ENCODE measurements at regions not wholly inside any gene's neighbourhood (a gene's known extent, or its start where the extent isn't known, plus 50 kb on each side); places are given as distances from the start of the nearest gene placed in this dataset.

DNA sequence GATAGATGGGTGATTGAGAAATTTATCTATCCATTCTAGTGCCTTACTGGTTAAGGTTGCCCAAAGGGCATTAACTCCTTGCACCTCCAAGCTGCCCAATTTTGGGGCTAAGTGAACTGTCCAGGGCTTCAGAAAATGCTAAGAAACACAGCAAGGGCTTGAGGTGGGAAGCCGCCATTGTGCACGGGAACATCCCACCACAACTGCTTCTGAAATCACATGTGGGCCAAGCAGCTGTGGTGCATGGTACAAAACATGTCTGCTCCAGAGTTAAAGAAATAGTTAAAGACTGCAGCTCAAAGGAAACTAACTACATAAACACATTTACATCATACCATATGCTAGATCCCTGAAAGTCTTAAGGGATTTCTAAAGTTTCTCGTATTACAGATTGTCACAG is 144.3 kb upstream of the NDST3 start (continued):
- TF ChIP-seq, protein P1, sequence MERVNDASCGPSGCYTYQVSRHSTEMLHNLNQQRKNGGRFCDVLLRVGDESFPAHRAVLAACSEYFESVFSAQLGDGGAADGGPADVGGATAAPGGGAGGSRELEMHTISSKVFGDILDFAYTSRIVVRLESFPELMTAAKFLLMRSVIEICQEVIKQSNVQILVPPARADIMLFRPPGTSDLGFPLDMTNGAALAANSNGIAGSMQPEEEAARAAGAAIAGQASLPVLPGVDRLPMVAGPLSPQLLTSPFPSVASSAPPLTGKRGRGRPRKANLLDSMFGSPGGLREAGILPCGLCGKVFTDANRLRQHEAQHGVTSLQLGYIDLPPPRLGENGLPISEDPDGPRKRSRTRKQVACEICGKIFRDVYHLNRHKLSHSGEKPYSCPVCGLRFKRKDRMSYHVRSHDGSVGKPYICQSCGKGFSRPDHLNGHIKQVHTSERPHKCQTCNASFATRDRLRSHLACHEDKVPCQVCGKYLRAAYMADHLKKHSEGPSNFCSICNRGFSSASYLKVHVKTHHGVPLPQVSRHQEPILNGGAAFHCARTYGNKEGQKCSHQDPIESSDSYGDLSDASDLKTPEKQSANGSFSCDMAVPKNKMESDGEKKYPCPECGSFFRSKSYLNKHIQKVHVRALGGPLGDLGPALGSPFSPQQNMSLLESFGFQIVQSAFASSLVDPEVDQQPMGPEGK (CRISPR knock-in tag; IDR thresholded peaks at IDR 0.05; ENCODE audit: borderline replicate concordance) = no peak

DNA sequence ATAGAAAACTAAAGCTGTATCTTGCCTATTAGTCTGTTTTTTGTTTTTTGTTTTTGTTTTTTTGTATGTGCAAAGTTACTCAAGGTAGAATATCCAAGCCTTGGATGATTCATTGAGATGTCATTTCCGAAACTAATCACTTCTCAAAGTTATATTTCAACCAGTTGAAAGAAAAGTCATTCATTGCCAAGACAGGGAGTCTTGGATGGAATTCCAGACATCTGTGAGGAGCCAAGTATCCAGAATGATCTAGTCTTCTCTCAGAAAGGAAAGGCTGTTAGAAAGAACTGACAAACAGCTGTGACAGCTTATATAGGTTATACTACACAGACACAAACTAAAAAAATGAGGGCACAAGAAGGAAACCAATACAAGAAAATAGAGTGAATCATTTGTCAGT is 141.1 kb upstream of the NDST3 start:
- TF ChIP-seq RARB (CRISPR knock-in tag; IDR thresholded peaks at IDR 0.05) (no peak), TOX (CRISPR knock-in tag; IDR thresholded peaks at IDR 0.05; ENCODE audit: borderline replicate concordance) (peak; percentile 41; the same call in 1 of the 2 replicates)
- peak; percentile 54; the same call in 2 of the 3 replicates for ATAC-seq

DNA sequence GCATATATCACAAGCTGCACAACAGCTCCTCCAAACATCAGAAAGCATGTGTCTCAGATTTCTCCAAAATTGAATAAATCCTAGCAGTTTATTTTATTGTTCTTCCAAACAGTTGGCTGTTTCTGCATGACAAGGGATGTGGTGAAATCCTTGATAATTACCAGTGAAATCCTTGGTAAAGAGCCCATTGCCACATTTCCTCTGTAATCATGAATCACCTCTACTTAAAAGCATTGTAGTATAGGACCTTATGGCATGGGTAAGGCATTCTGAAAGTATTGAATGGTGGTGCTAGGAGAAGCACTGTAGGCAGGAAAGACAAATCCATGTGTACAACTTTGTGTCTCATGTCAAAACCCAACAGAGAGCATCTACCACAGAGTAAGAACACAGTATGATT is 135.8 kb upstream of the NDST3 start:
- ATAC-seq = no peak
- TF ChIP-seq ZFP3 (CRISPR knock-in tag; IDR thresholded peaks at IDR 0.05) = no peak
- TF ChIP-seq CSDC2 (CRISPR knock-in tag; IDR thresholded peaks at IDR 0.05) = no peak
- TF ChIP-seq, protein P2, sequence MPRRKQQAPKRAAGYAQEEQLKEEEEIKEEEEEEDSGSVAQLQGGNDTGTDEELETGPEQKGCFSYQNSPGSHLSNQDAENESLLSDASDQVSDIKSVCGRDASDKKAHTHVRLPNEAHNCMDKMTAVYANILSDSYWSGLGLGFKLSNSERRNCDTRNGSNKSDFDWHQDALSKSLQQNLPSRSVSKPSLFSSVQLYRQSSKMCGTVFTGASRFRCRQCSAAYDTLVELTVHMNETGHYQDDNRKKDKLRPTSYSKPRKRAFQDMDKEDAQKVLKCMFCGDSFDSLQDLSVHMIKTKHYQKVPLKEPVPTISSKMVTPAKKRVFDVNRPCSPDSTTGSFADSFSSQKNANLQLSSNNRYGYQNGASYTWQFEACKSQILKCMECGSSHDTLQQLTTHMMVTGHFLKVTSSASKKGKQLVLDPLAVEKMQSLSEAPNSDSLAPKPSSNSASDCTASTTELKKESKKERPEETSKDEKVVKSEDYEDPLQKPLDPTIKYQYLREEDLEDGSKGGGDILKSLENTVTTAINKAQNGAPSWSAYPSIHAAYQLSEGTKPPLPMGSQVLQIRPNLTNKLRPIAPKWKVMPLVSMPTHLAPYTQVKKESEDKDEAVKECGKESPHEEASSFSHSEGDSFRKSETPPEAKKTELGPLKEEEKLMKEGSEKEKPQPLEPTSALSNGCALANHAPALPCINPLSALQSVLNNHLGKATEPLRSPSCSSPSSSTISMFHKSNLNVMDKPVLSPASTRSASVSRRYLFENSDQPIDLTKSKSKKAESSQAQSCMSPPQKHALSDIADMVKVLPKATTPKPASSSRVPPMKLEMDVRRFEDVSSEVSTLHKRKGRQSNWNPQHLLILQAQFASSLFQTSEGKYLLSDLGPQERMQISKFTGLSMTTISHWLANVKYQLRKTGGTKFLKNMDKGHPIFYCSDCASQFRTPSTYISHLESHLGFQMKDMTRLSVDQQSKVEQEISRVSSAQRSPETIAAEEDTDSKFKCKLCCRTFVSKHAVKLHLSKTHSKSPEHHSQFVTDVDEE (CRISPR knock-in tag; IDR thresholded peaks at IDR 0.05) = no peak
- TF ChIP-seq ZNF70 (CRISPR knock-in tag; IDR thresholded peaks at IDR 0.05) = no peak
- no peak for TF ChIP-seq PPARA (CRISPR knock-in tag; IDR thresholded peaks at IDR 0.05; ENCODE audit: borderline replicate concordance)
- no peak for TF ChIP-seq ESRRG (CRISPR knock-in tag; IDR thresholded peaks at IDR 0.05)
- TF ChIP-seq, protein P1 (CRISPR knock-in tag; IDR thresholded peaks at IDR 0.05; ENCODE audit: borderline replicate concordance) = no peak
- TF ChIP-seq ISL1 (CRISPR knock-in tag; IDR thresholded peaks at IDR 0.05) = no peak
- no peak for TF ChIP-seq TOX (CRISPR knock-in tag; IDR thresholded peaks at IDR 0.05; ENCODE audit: borderline replicate concordance)
- no peak for TF ChIP-seq ARNTL (CRISPR knock-in tag; IDR thresholded peaks at IDR 0.05; ENCODE audit: borderline replicate concordance, low read depth)

DNA sequence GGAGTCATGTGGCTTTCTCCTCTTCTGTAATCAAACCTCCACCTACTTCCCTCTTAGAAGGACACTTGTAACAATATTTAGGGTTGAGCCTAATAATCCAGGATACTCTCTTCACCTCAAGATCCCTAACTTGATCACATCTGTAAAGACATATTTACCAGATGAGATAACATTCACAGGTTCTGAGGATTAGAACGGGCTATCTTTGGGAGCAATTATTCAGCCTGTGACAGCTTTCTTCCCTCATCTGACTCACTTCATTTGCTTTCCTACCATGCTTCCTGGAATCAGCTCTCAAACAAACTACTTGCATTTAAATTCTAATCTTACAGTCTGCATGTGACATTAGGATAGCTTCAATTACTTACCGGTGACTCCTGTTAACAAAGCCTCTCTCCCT is 133.5 kb upstream of the NDST3 start:
- ATAC-seq = no peak; the same call in 2 of the 3 replicates
- TF ChIP-seq ISL1 (CRISPR knock-in tag; IDR thresholded peaks at IDR 0.05) (no peak), ZFP30 (CRISPR knock-in tag; IDR thresholded peaks at IDR 0.05) (no peak), RARB (CRISPR knock-in tag; IDR thresholded peaks at IDR 0.05) (no peak), OSR1 (CRISPR knock-in tag; IDR thresholded peaks at IDR 0.05) (no peak), ARNTL (CRISPR knock-in tag; IDR thresholded peaks at IDR 0.05; ENCODE audit: borderline replicate concordance, low read depth) (no peak), ZNF565 (CRISPR knock-in tag; conservative IDR thresholded peaks at IDR 0.05; ENCODE audit: low read depth) (no peak), TOX (CRISPR knock-in tag; IDR thresholded peaks at IDR 0.05; ENCODE audit: borderline replicate concordance) (no peak), GLIS3 (CRISPR knock-in tag; IDR thresholded peaks at IDR 0.05) (no peak), CSDC2 (CRISPR knock-in tag; IDR thresholded peaks at IDR 0.05) (no peak), ZNF70 (CRISPR knock-in tag; IDR thresholded peaks at IDR 0.05) (no peak), SNAI2 (CRISPR knock-in tag; IDR thresholded peaks at IDR 0.05) (no peak)
- TF ChIP-seq, protein P3, sequence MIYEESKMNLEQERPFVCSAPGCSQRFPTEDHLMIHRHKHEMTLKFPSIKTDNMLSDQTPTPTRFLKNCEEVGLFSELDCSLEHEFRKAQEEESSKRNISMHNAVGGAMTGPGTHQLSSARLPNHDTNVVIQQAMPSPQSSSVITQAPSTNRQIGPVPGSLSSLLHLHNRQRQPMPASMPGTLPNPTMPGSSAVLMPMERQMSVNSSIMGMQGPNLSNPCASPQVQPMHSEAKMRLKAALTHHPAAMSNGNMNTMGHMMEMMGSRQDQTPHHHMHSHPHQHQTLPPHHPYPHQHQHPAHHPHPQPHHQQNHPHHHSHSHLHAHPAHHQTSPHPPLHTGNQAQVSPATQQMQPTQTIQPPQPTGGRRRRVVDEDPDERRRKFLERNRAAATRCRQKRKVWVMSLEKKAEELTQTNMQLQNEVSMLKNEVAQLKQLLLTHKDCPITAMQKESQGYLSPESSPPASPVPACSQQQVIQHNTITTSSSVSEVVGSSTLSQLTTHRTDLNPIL (CRISPR knock-in tag; IDR thresholded peaks at IDR 0.05; ENCODE audit: low read depth) = no peak
- TF ChIP-seq, protein P4, sequence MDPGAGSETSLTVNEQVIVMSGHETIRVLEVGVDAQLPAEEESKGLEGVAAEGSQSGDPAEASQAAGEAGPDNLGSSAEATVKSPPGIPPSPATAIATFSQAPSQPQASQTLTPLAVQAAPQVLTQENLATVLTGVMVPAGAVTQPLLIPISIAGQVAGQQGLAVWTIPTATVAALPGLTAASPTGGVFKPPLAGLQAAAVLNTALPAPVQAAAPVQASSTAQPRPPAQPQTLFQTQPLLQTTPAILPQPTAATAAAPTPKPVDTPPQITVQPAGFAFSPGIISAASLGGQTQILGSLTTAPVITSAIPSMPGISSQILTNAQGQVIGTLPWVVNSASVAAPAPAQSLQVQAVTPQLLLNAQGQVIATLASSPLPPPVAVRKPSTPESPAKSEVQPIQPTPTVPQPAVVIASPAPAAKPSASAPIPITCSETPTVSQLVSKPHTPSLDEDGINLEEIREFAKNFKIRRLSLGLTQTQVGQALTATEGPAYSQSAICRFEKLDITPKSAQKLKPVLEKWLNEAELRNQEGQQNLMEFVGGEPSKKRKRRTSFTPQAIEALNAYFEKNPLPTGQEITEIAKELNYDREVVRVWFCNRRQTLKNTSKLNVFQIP (CRISPR knock-in tag; IDR thresholded peaks at IDR 0.05; ENCODE audit: borderline replicate concordance, low read depth) = no peak
- TF ChIP-seq, protein P5, sequence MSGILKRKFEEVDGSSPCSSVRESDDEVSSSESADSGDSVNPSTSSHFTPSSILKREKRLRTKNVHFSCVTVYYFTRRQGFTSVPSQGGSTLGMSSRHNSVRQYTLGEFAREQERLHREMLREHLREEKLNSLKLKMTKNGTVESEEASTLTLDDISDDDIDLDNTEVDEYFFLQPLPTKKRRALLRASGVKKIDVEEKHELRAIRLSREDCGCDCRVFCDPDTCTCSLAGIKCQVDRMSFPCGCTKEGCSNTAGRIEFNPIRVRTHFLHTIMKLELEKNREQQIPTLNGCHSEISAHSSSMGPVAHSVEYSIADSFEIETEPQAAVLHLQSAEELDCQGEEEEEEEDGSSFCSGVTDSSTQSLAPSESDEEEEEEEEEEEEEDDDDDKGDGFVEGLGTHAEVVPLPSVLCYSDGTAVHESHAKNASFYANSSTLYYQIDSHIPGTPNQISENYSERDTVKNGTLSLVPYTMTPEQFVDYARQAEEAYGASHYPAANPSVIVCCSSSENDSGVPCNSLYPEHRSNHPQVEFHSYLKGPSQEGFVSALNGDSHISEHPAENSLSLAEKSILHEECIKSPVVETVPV (CRISPR knock-in tag; IDR thresholded peaks at IDR 0.05) = no peak
